Lung (tissue), 11 donors: ENCODE measurements at regions not wholly inside any gene's neighbourhood (a gene's known extent, or its start where the extent isn't known, plus 50 kb on each side); places are given as distances from the start of the nearest gene placed in this dataset.

Experiments used
- ATAC-seq: fragments of 200-7000 bp; cut with Tn5 transposase; one replicate; pipeline ENCODE4 v1.9.1; 2020; ENCODE audit warnings: moderate number of reproducible peaks; ENCODE audit not compliant: insufficient read depth, low FRiP score
- DNase-seq, 3 donors: peaks; one replicate each; pipeline ENCODE4 v3.0.0-alpha.2; 2013 to 2017
- H3K27ac ChIP-seq, 2 donors: one replicate each; pipeline ENCODE4 v1.5.1; 2013; ENCODE audit warnings: mild to moderate bottlenecking in 2 of 2, moderate library complexity in 2 of 2, control low read depth in 1 of 2, inconsistent platforms in 1 of 2, low read depth in 1 of 2, low read length in 1 of 2
- H3K27me3 ChIP-seq, 3 donors: one replicate each; pipeline ENCODE4 v1.5.1; 2013; ENCODE audit warnings: low read length in 2 of 3; ENCODE audit not compliant: control insufficient read depth in 3 of 3, insufficient read depth in 3 of 3
- H3K36me3 ChIP-seq, 4 donors: one replicate each; pipeline ENCODE4 v1.5.1; 2013; ENCODE audit warnings: low read length in 4 of 4, mild to moderate bottlenecking in 1 of 4, moderate library complexity in 1 of 4; ENCODE audit not compliant: control insufficient read depth in 4 of 4, insufficient read depth in 4 of 4
- H3K4me1 ChIP-seq, 5 donors: one replicate each; pipeline ENCODE4 v1.5.1; 2013; ENCODE audit warnings: low read length in 5 of 5, mild to moderate bottlenecking in 2 of 5, moderate library complexity in 1 of 5; ENCODE audit not compliant: control insufficient read depth in 5 of 5, insufficient read depth in 5 of 5
- H3K4me3 ChIP-seq: one replicate; pipeline ENCODE4 v1.5.1; 2013; ENCODE audit warnings: mild to moderate bottlenecking, control low read depth, moderate library complexity
- H3K9ac ChIP-seq, 2 donors: one replicate each; pipeline ENCODE4 v1.5.1; 2013; ENCODE audit warnings: low read length in 2 of 2, control low read depth in 1 of 2; ENCODE audit not compliant: insufficient read depth in 1 of 2
- H3K9me3 ChIP-seq, 4 donors: one replicate each; pipeline ENCODE4 v1.5.1; 2013; ENCODE audit warnings: low read length in 3 of 4, mild to moderate bottlenecking in 1 of 4, moderate library complexity in 1 of 4; ENCODE audit not compliant: control insufficient read depth in 4 of 4, insufficient read depth in 3 of 4
- CTCF ChIP-seq: IDR thresholded peaks from 2 replicates; pipeline ENCODE4 v1.5.1; 2012; ENCODE audit warnings: mild to moderate bottlenecking; ENCODE audit errors: control extremely low read depth, extremely low read depth
- WGBS, 2 donors: extraction: QIAGEN DNeasy Blood & Tissue Kit; methylation state at CpG; one replicate each; pipeline ENCODE4 v1.1.7; 2013; 5-methylcytosine and 5-hydroxymethylcytosine counted together
- donor health status: control.
- donor health status: control.
- donor health status: Bipolar disorder and iron deficiency.
- donor health status: healthy.
- donor health status: DM: yes; HTN: yes; CAD: no.

GRCh38 chr17:71395901-71396300 is 724.9 kb upstream of the SOX9 start:
- Histone ChIP-seq H3K36me3 (no peaks in the 10 kb centered on the region), H3K4me1 (peaks cover 0 to 3% (median 0%) of the 10 kb centered on the region in 5 donors), H3K9ac (no peak overlapping the region), H3K27me3 (no peaks in the 10 kb centered on the region), H3K4me3 (no peak overlapping the region), H3K9me3 (no peaks in the 10 kb centered on the region), H3K27ac (no peak overlapping the region)
- no peak for ATAC-seq
- TF ChIP-seq CTCF = no peak
- DNase-seq = peak in 1 of 3 donors; percentile 27
- 45 to 67% methylated on average over 2 of the region's 2 CpGs for WGBS, 2 donors

GRCh38 chr17:71396711-71397110 is 724.1 kb upstream of the SOX9 start:
- no peak for ATAC-seq

GRCh38 chr17:71398025-71398424 is 722.8 kb upstream of the SOX9 start:
- ATAC-seq (no peak), DNase-seq (no peak)
- H3K4me1 ChIP-seq = peaks cover 0 to 3% (median 0%) of the 10 kb centered on the region in 5 donors
- no peak for TF ChIP-seq CTCF
- WGBS, 2 donors = 72 to 80% methylated on average over 2 of the region's 2 CpGs
- H3K27me3 ChIP-seq = no peaks in the 10 kb centered on the region
- H3K9ac ChIP-seq = no peak overlapping the region
- no peaks in the 10 kb centered on the region for H3K36me3 ChIP-seq
- H3K4me3 ChIP-seq = no peak overlapping the region
- no peak overlapping the region for H3K27ac ChIP-seq
- H3K9me3 ChIP-seq = no peaks in the 10 kb centered on the region

More at GRCh38 chr17:71396711-71397110, 724.1 kb upstream of the SOX9 start:
- TF ChIP-seq CTCF = no peak
- Histone ChIP-seq H3K9ac (no peak overlapping the region), H3K27me3 (no peaks in the 10 kb centered on the region), H3K27ac (no peak overlapping the region), H3K9me3 (no peaks in the 10 kb centered on the region), H3K4me1 (peaks cover 0 to 3% (median 0%) of the 10 kb centered on the region in 5 donors), H3K36me3 (no peaks in the 10 kb centered on the region), H3K4me3 (no peak overlapping the region)
- WGBS, 2 donors = 75 to 81% methylated on average over 3 of the region's 3 CpGs
- no peak for DNase-seq

- H3K27me3 ChIP-seq = no peaks in the 10 kb centered on the region
- no peaks in the 10 kb centered on the region for H3K9me3 ChIP-seq
- H3K36me3 ChIP-seq = no peaks in the 10 kb centered on the region
- ATAC-seq (no peak), DNase-seq (peak in 1 of 3 donors; percentile 21)
- no peak overlapping the region for H3K4me3 ChIP-seq
- TF ChIP-seq CTCF = no peak
- 38 to 46% methylated on average over 4 of the region's 4 CpGs for WGBS, 2 donors
- H3K9ac ChIP-seq = no peak overlapping the region
- H3K4me1 ChIP-seq = peaks cover 0 to 3% (median 0%) of the 10 kb centered on the region in 5 donors
- H3K27ac ChIP-seq = no peak overlapping the region
Measured at GRCh38 chr17:71398800-71399219, 722.0 kb upstream of the SOX9 start.
